ENCODE measurements at regions not wholly inside any gene's neighbourhood (a gene's known extent, or its start where the extent isn't known, plus 50 kb on each side); places are given as distances from the start of the nearest gene placed in this dataset.
A peak's percentile ranks its signal among the peaks of the same experiment; 100 is the strongest.

DNA sequence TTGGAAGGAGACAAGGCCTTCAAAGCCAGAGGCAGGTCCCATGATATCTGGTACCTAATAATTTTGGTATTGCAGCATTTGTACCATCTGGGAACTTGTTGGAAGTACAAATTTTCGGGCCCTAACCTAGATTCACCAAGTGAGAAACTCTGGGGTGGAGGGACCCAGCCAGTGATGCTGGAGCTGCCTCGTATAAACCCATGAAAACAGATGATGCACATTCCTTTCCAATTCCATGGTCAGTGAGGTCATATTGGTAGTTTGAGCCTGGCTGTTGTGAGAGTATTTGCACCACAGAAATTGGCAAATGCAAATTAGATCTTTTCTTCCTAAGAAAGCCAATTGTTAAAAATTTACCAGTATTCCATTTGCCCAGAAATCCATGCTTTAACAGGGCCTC is 269.6 kb upstream of the PLXNA2 start:
- ATAC-seq (ENCODE audit: low FRiP score): peak; percentile 11
- Histone ChIP-seq H3K27me3 (ENCODE audit: control insufficient read depth in 1 of 2, insufficient read depth in 2 of 2, low read length in 1 of 2) (no peaks in the 10 kb centered on the region), H3K9me3 (ENCODE audit: control insufficient read depth, low read length) (peaks cover 2% of the 10 kb centered on the region), H3K36me3 (ENCODE audit: control insufficient read depth in 1 of 2, insufficient read depth in 2 of 2, low read length in 1 of 2) (no peaks in the 10 kb centered on the region), H3K4me3 (ENCODE audit: low read length in 2 of 2) (no peak overlapping the region), H3K4me1 (ENCODE audit: control insufficient read depth in 1 of 2, insufficient read depth in 2 of 2, low read length in 2 of 2) (no peaks in the 10 kb centered on the region), H3K27ac (ENCODE audit: low read depth in 1 of 2, low read length in 2 of 2) (no peak overlapping the region)
- WGBS, 2 donors: 48 to 57% methylated on average over 2 of the region's 2 CpGs
- intact Hi-C loops (cut with DNase I): no loop called here
- no peak for DNase-seq

GRCh38 chr1:208515129-208515528 is 270.9 kb upstream of the PLXNA2 start:
- DNase-seq: no peak
- Histone ChIP-seq H3K36me3 (ENCODE audit: control insufficient read depth in 1 of 2, insufficient read depth in 2 of 2, low read length in 1 of 2) (no peaks in the 10 kb centered on the region), H3K27me3 (ENCODE audit: control insufficient read depth in 1 of 2, insufficient read depth in 2 of 2, low read length in 1 of 2) (no peaks in the 10 kb centered on the region), H3K4me3 (ENCODE audit: low read length in 2 of 2) (no peak overlapping the region), H3K4me1 (ENCODE audit: control insufficient read depth in 1 of 2, insufficient read depth in 2 of 2, low read length in 2 of 2) (no peaks in the 10 kb centered on the region), H3K27ac (ENCODE audit: low read depth in 1 of 2, low read length in 2 of 2) (no peak overlapping the region), H3K9me3 (ENCODE audit: control insufficient read depth, low read length) (peaks cover 2% of the 10 kb centered on the region)
- intact Hi-C loops (cut with DNase I): no loop called here
- no peak for ATAC-seq (ENCODE audit: low FRiP score)
- WGBS, 2 donors: 96 to 97% methylated on average over 3 of the region's 3 CpGs

DNA sequence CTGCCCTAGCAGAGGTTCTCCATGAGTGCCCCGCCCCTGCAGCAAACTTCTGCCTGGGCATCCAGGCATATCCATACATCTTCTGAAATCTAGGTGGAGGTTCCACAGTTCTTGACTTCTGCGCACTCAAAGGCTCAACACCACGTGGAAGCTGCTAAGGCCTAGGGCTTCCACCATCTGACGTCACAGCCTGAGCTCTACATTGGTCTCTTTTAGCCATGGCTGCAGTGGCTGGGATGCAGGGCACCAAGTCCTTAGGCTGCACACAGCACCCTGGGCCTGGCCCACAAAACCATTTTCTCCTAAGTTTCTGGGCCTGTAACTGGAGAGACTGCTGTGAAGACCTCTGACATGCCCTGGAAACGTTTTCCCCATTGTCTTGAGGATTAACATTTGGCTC is 272.6 kb upstream of the PLXNA2 start:
- intact Hi-C loops (cut with DNase I): no loop called here
- no peak for ATAC-seq (ENCODE audit: low FRiP score)
- 87 to 91% methylated on average over 5 of the region's 5 CpGs for WGBS, 2 donors

DNA sequence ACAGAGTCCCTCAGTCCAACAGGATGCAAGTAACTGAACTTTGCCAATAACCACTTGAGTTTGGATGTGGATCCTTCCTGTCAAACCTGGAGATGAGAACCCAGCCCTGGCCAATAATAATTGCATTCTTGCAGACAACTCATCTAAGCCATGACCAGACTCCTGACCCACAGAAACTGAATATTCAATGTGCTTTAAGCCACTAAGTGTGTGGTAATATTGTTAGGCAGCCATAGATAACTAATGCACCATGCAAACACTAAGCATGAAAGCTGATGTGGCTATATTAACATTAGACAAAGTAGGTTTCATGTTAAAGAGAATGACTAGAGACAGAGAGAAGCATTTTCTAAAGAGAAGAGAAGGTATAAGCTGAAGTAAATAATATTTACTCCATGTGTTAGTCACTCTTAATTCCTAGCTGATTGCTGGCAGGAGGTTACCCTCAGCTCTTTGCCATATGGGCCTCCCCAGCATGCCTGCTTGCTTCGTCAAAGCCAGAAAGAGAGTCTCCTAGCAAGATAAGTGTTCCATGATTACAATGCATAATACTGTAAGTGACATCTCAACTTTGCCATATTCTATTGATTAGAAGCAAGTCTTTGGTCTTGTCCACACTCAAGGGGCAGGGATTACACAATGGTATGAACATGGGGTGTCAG is 276.4 kb upstream of the PLXNA2 start:
- 94% methylated on average over 1 of the region's 1 CpG for WGBS, 2 donors
- H3K36me3 ChIP-seq (ENCODE audit: control insufficient read depth in 1 of 2, insufficient read depth in 2 of 2, low read length in 1 of 2): no peaks in the 10 kb centered on the region
- H3K9me3 ChIP-seq (ENCODE audit: control insufficient read depth, low read length): peaks cover 2% of the 10 kb centered on the region
- no peak overlapping the region for H3K27ac ChIP-seq (ENCODE audit: low read depth in 1 of 2, low read length in 2 of 2)
- intact Hi-C loops (cut with DNase I): no loop called here
- no peaks in the 10 kb centered on the region for H3K4me1 ChIP-seq (ENCODE audit: control insufficient read depth in 1 of 2, insufficient read depth in 2 of 2, low read length in 2 of 2)
- H3K27me3 ChIP-seq (ENCODE audit: control insufficient read depth in 1 of 2, insufficient read depth in 2 of 2, low read length in 1 of 2): no peaks in the 10 kb centered on the region
- DNase-seq (no peak), ATAC-seq (ENCODE audit: low FRiP score) (no peak)
- no peak overlapping the region for H3K4me3 ChIP-seq (ENCODE audit: low read length in 2 of 2)

More for the DNA sequence above, 272.6 kb upstream of the PLXNA2 start:
- H3K36me3 ChIP-seq (ENCODE audit: control insufficient read depth in 1 of 2, insufficient read depth in 2 of 2, low read length in 1 of 2): no peaks in the 10 kb centered on the region
- no peaks in the 10 kb centered on the region for H3K4me1 ChIP-seq (ENCODE audit: control insufficient read depth in 1 of 2, insufficient read depth in 2 of 2, low read length in 2 of 2)
- no peak for DNase-seq
- H3K4me3 ChIP-seq (ENCODE audit: low read length in 2 of 2): no peak overlapping the region
- peaks cover 2% of the 10 kb centered on the region for H3K9me3 ChIP-seq (ENCODE audit: control insufficient read depth, low read length)
- no peak overlapping the region for H3K27ac ChIP-seq (ENCODE audit: low read depth in 1 of 2, low read length in 2 of 2)
- H3K27me3 ChIP-seq (ENCODE audit: control insufficient read depth in 1 of 2, insufficient read depth in 2 of 2, low read length in 1 of 2): no peaks in the 10 kb centered on the region

DNA sequence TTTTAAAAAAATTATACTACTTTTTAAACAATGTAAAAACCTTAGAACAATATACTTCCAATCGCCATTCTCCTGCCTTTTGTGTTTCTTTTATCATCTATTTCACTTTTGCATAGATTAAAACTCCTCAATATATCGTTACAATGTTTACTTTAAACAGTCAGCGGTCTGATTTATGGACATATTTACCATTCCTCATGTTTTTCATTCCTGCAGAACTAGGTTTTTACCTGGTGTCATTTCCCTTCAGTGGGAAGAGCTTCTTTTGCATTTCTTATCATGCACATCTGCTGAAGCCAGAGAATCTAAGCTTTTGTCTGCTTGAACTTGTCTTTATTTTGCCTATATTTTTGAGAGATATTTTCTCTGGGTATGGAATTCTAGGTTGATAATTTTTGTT is 277.4 kb upstream of the PLXNA2 start:
- no peak overlapping the region for H3K4me3 ChIP-seq (ENCODE audit: low read length in 2 of 2)
- no peaks in the 10 kb centered on the region for H3K27me3 ChIP-seq (ENCODE audit: control insufficient read depth in 1 of 2, insufficient read depth in 2 of 2, low read length in 1 of 2)
- WGBS, 2 donors: 66 to 74% methylated on average over 3 of the region's 3 CpGs
- H3K9me3 ChIP-seq (ENCODE audit: control insufficient read depth, low read length): peaks cover 2% of the 10 kb centered on the region
- no peak for ATAC-seq (ENCODE audit: low FRiP score)
- no peaks in the 10 kb centered on the region for H3K36me3 ChIP-seq (ENCODE audit: control insufficient read depth in 1 of 2, insufficient read depth in 2 of 2, low read length in 1 of 2)
- H3K27ac ChIP-seq (ENCODE audit: low read depth in 1 of 2, low read length in 2 of 2): no peak overlapping the region
- intact Hi-C loops (cut with DNase I): no loop called here
- no peaks in the 10 kb centered on the region for H3K4me1 ChIP-seq (ENCODE audit: control insufficient read depth in 1 of 2, insufficient read depth in 2 of 2, low read length in 2 of 2)
- DNase-seq: no peak

DNA sequence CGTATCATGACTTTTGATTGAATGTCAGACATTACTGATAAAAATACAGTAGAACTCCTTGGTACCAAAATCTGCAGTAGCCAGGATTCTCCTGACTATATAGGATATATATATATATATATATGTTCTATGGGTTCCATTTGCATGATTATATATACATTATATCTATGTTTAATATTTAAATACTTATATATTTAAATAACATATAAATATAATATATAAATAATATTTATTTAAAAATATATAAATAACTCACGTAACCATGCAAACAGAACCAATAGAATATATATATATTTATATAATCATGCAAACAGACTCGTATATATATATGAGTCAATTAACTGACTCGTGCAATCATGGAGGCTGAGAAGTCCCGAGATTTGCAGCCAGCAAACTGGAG is 278.8 kb upstream of the PLXNA2 start:
- WGBS, 2 donors: 95 to 96% methylated on average over 5 of the region's 5 CpGs
- H3K4me3 ChIP-seq (ENCODE audit: low read length in 2 of 2): no peak overlapping the region

GRCh38 chr1:208524376-208524775 is 280.2 kb upstream of the PLXNA2 start:
- H3K36me3 ChIP-seq (ENCODE audit: control insufficient read depth in 1 of 2, insufficient read depth in 2 of 2, low read length in 1 of 2): no peaks in the 10 kb centered on the region
- H3K9me3 ChIP-seq (ENCODE audit: control insufficient read depth, low read length): no peaks in the 10 kb centered on the region
- H3K27ac ChIP-seq (ENCODE audit: low read depth in 1 of 2, low read length in 2 of 2): no peak overlapping the region
- no peak overlapping the region for H3K4me3 ChIP-seq (ENCODE audit: low read length in 2 of 2)
- intact Hi-C loops (cut with DNase I): no loop called here
- H3K4me1 ChIP-seq (ENCODE audit: control insufficient read depth in 1 of 2, insufficient read depth in 2 of 2, low read length in 2 of 2): no peaks in the 10 kb centered on the region
- no peaks in the 10 kb centered on the region for H3K27me3 ChIP-seq (ENCODE audit: control insufficient read depth in 1 of 2, insufficient read depth in 2 of 2, low read length in 1 of 2)
- WGBS, 2 donors: 95 to 99% methylated on average over 4 of the region's 4 CpGs
- ATAC-seq (ENCODE audit: low FRiP score): no peak
- no peak for DNase-seq

More for the DNA sequence above, 278.8 kb upstream of the PLXNA2 start:
- no peak for ATAC-seq (ENCODE audit: low FRiP score)
- DNase-seq: no peak
- Histone ChIP-seq H3K36me3 (ENCODE audit: control insufficient read depth in 1 of 2, insufficient read depth in 2 of 2, low read length in 1 of 2) (no peaks in the 10 kb centered on the region), H3K9me3 (ENCODE audit: control insufficient read depth, low read length) (no peaks in the 10 kb centered on the region), H3K4me1 (ENCODE audit: control insufficient read depth in 1 of 2, insufficient read depth in 2 of 2, low read length in 2 of 2) (no peaks in the 10 kb centered on the region), H3K27ac (ENCODE audit: low read depth in 1 of 2, low read length in 2 of 2) (no peak overlapping the region), H3K27me3 (ENCODE audit: control insufficient read depth in 1 of 2, insufficient read depth in 2 of 2, low read length in 1 of 2) (no peaks in the 10 kb centered on the region)
- intact Hi-C loops (cut with DNase I): no loop called here

GRCh38 chr1:208524925-208525324 is 280.7 kb upstream of the PLXNA2 start:
- WGBS, 2 donors: 85 to 95% methylated on average over 5 of the region's 5 CpGs
- H3K4me3 ChIP-seq (ENCODE audit: low read length in 2 of 2): no peak overlapping the region
- DNase-seq (no peak), ATAC-seq (ENCODE audit: low FRiP score) (no peak)
- no peak overlapping the region for H3K27ac ChIP-seq (ENCODE audit: low read depth in 1 of 2, low read length in 2 of 2)
- no peaks in the 10 kb centered on the region for H3K4me1 ChIP-seq (ENCODE audit: control insufficient read depth in 1 of 2, insufficient read depth in 2 of 2, low read length in 2 of 2)
- H3K27me3 ChIP-seq (ENCODE audit: control insufficient read depth in 1 of 2, insufficient read depth in 2 of 2, low read length in 1 of 2): no peaks in the 10 kb centered on the region
- intact Hi-C loops (cut with DNase I): no loop called here
- no peaks in the 10 kb centered on the region for H3K36me3 ChIP-seq (ENCODE audit: control insufficient read depth in 1 of 2, insufficient read depth in 2 of 2, low read length in 1 of 2)
- no peaks in the 10 kb centered on the region for H3K9me3 ChIP-seq (ENCODE audit: control insufficient read depth, low read length)

DNA sequence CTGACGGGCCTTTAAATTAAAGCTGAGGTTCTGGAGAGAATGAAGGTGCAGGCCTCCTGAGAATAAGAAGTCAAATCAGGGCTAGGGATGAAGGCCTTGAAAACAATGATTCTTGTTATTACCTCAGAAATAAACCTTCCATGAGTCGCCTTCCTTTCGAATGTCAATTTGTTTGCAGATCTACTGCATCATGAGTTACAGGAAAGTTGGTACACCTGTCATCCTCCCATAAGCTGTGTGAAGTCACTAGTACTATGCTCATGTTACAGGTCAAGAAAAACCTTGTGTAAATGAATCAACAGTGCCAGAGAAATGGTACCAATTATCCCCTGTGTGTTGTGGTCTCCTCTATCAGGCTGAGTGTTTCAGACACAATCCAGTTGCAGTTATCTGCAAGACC is 281.2 kb upstream of the PLXNA2 start:
- 62 to 66% methylated on average over 3 of the region's 3 CpGs for WGBS, 2 donors
- no peaks in the 10 kb centered on the region for H3K36me3 ChIP-seq (ENCODE audit: control insufficient read depth in 1 of 2, insufficient read depth in 2 of 2, low read length in 1 of 2)
- no peaks in the 10 kb centered on the region for H3K27me3 ChIP-seq (ENCODE audit: control insufficient read depth in 1 of 2, insufficient read depth in 2 of 2, low read length in 1 of 2)
- H3K9me3 ChIP-seq (ENCODE audit: control insufficient read depth, low read length): no peaks in the 10 kb centered on the region
- H3K4me1 ChIP-seq (ENCODE audit: control insufficient read depth in 1 of 2, insufficient read depth in 2 of 2, low read length in 2 of 2): no peaks in the 10 kb centered on the region
- ATAC-seq (ENCODE audit: low FRiP score) (no peak), DNase-seq (no peak)
- H3K27ac ChIP-seq (ENCODE audit: low read depth in 1 of 2, low read length in 2 of 2): no peak overlapping the region
- intact Hi-C loops (cut with DNase I): no loop called here
- H3K4me3 ChIP-seq (ENCODE audit: low read length in 2 of 2): no peak overlapping the region
